GM19452 (cell line): ENCODE measurements at regions not wholly inside any gene's neighbourhood (a gene's known extent, or its start where the extent isn't known, plus 50 kb on each side); places are given as distances from the start of the nearest gene placed in this dataset.
A peak's percentile ranks its signal among the peaks of the same experiment; 100 is the strongest.
"Not testable (repeated sequence)": the region's sequence is repeated elsewhere in the genome, so short reads cannot be mapped to it uniquely, and the experiment has no call there.

Experiments
- ATAC-seq: cut with Tn5 transposase; IDR thresholded peaks from one replicate; pipeline ENCODE4 v1.9.1; 2021; ENCODE audit not compliant: unreplicated experiment

- not testable (repeated sequence) for ATAC-seq
These were observed 51.3 kb upstream of the RIOK2 start for GRCh38 chr5:97234380-97234779.

DNA sequence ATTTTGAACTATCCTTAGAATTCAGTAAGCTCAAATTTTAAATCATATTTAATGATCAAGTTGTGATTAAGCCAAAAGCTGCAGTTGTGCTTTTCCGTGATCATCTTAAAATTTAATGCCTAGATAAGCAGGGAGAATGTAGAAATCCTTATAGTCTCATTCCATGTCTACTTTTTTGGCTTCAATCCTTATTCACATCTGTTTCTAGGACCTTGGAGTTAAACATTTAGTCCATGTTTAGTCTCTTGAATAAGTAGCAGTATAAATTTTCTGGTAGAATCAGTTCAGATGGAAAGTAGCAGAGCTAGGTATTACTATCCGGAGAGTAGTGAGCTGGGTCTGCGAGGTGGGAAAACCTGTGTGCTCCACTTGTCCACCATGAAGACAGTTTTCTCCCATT, 59.3 kb upstream of the RIOK2 start:
- no peak for ATAC-seq

GRCh38 chr5:97243353-97243752, 60.3 kb upstream of the RIOK2 start:
- no peak for ATAC-seq

GRCh38 chr5:97245386-97245785, 62.3 kb upstream of the RIOK2 start:
- no peak for ATAC-seq

GRCh38 chr5:97250113-97250512, 67.1 kb upstream of the RIOK2 start:
- no peak for ATAC-seq

DNA sequence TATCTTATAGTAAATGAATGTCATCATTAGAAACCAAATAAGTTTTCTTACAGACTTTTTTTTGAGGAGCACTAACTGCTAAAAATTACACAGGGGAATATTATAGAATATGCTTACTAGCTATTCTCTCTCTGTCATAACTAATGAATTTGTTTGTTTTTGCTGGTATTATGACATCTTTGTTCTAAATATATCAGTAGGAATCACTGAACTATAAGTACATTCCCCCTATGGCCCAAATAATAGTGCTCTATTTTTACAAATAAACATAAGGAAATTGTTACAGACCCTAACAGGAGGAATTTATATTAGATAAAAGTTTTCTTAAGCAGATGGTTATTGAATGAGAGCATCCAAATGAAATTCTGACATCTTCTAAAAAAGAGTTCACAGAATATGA, 83.0 kb upstream of the RIOK2 start:
- no peak for ATAC-seq

DNA sequence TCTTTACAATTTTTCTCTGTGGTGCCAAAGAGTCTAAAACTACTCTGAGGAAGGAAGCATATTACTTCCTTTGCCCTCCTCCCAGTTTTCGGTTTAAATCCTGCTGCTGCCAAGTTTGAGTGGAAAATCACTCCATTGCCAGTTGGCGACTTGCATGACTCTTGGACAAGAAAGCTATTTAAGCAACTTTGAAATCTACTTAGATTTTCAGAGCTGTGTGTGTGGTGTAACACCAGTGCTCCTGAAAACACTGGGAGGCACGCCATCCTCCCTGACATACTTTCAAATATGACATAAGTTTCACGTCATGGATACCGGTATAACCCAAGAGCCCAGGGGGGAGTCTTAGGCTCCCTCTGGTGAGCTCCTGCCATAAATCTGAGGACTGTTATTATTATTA, 83.5 kb upstream of the RIOK2 start:
- no peak for ATAC-seq

- ATAC-seq: no peak
These were observed 84.7 kb upstream of the RIOK2 start for GRCh38 chr5:97267767-97268166.

- no peak for ATAC-seq
These were observed 93.5 kb upstream of the RIOK2 start for GRCh38 chr5:97276474-97277120.

DNA sequence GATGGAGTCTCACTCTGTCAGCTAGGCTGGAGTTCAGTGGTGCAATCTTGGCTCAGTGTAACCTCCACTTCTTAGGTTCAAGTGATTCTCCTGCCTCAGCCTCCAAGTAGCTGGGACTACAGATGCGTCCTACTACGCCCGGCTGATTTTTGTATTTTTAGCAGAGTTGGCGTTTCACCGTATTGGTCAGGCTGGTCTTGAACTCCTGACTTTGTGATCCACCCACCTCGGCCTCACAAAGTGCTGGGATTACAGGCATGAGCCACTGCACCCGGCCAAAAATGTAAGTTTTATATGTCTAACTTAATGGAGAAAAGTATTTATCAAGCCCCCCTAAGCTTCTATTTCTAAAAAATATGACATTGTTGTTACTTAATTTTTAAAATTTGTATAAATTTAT, 98.2 kb upstream of the RIOK2 start:
- ATAC-seq: no peak

DNA sequence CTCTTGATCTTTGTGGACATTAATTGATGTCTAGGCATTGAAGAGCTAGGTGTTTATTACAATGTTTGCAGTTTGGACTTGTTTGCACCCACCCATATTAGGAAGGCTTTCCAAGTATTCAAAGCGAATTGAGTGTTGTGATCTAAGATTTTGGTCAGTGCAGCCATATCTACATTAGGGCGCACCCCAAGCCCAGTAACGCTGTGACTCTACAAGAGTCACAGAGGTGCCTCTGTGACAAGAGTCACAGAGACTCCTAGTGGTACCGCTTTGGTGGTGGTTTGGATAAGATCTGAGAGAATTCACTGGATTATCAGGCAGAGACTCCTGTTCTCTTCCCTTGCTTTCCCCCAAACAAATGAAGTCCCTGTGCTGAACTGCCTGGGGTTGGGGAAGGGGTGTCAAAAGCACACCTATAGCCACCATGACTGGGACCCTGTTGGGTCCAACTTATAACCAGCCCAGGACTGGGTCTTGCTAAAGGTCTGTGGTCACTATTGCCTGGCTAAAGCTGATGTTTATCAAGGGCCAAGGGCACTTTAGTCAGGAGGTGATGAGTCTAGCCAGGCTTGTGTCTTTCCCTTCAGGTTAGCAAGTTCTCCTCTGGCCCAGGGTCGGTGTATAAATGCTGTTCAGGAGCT, 114.1 kb upstream of the RIOK2 start:
- peak; percentile 90 for ATAC-seq

DNA sequence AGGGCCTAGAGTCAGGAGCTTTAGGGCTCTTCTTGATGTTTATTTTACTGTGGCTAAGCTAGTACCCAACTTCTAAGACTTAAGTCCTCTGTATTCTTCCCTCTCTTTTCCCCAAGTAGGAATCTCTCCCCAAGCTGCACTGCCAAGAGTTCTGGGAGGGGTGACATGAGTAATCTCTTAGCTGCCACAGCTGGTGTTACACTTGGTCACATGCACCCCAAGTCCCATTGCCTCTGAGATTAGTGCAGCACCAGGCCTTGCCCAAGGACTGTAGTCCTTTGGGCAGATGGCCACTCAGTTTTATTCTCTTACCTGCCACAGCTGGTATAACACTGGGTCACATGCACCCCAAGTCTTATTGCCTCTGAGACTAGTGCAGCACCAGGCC, 114.7 kb upstream of the RIOK2 start:
- no peak for ATAC-seq

- ATAC-seq: not testable (repeated sequence)
These were observed 118.1 kb upstream of the RIOK2 start for GRCh38 chr5:97301181-97301580.

DNA sequence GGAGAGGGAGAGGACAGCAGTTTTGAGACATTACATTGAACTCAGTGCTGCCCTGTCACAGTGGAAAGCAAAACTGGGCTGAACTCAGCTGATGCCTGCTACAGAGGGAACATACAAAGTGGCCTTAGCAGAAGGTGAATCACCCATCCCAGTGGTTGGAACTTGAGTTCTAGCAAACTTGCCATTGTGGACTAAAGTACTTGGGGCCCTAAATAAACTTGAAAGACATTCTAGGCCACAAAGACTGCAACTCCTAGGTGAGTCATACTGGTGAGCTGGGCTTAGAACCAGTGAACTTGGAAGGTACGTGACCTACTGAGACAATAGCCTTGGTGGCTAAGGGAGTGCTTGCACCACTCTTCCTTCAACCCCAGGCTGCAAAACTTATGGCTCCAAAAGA, 155.7 kb upstream of the RIOK2 start:
- ATAC-seq: no peak

GRCh38 chr5:97355775-97356174, 172.7 kb upstream of the RIOK2 start:
- ATAC-seq: peak; percentile 94

- no peak for ATAC-seq
These were observed 180.5 kb upstream of the RIOK2 start for GRCh38 chr5:97363577-97363976.

- ATAC-seq: no peak
These were observed 181.7 kb upstream of the RIOK2 start for GRCh38 chr5:97364731-97365130.

- no peak for ATAC-seq
These were observed 182.3 kb upstream of the RIOK2 start for GRCh38 chr5:97365163-97365845.

DNA sequence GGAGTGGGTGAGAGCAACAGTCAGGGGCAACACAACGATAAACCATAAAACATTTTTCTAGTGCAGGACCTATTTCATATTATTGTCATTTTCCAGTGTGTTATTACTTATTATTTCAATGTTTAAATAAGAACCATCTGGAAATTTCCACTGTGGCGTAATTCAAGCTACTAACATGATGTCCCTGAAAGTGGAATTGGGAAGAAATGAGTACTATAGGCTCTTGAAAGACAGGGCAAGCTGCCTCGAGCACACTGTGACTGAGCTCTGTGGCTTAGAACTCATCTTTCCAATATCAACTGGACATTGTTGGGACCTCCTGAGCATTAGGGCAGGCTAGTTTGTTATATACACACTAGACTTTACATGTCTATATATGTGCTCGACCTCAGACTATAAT, 182.9 kb upstream of the RIOK2 start:
- ATAC-seq: no peak

GRCh38 chr5:97375959-97376358, 192.9 kb upstream of the RIOK2 start:
- no peak for ATAC-seq

DNA sequence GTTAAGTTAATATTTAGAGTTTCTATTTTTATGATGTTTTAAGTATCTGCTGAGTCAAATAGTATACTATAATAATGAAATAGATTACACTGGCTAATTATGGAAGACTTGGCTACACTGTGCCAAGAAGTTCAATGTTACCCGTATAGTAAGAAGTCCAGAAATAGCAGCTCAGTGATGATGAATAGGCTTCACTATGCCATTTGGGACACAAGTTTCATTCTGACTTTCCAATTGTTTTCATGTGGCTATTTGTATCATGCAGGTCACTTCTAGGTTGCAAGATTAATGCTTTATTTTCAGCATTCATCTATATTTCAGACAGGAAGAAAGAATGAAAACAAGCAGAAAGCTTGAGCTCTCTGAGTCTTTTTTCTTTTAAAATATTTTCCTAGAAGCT, 194.5 kb upstream of the RIOK2 start:
- no peak for ATAC-seq

DNA sequence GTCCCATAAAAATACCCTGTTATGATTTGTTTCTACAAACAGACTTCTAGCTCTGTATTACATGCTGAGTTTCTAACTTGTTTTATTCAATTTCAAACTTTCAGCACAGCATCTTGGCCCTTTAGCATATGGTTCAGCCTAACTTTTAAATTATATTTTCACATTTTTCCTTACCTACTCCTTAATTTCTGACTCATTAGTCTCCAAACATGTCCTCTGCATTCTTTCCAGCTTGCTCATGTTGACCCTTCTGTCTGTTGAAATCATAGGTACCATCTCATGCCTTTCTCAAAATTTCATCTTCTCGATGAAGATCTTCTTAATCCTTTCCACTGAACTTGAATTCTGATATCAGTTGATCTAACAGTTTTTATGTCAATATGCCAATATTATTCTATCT, 200.9 kb upstream of the RIOK2 start:
- ATAC-seq: no peak

- no peak for ATAC-seq
These were observed 205.7 kb upstream of the RIOK2 start for GRCh38 chr5:97388794-97389193.
